ENCODE measurements at regions not wholly inside any gene's neighbourhood (a gene's known extent, or its start where the extent isn't known, plus 50 kb on each side); places are given as distances from the start of the nearest gene placed in this dataset.

DNA sequence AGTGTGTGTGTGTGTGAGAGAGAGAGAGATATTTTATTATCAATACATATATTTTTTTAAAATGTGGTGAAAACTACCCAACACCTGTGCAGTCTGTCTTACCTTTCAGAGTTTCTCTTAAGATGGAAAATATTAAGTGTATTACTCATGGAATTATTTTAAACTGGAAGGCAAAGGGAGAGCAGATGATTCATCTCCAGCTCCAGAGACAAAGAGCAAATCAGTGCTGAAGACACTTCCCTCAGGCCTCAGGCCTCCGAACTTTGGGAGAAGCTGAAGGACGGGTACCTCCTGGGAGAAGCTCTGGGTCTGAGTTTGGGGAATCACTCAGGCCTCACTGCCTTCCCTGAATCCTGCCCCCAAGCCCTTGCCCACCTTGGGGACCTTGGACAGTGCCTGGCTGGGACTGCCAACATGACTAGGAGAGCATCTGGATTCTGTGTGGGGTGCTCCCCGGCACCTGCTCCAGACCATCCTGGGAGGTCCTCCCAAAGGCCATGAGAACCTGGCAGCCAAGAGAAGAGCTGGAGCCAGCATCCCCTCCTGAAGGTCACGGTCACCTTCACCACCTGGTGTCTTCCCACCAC is 170.4 kb upstream of the UBL3 start:
- TF ChIP-seq, protein P1, sequence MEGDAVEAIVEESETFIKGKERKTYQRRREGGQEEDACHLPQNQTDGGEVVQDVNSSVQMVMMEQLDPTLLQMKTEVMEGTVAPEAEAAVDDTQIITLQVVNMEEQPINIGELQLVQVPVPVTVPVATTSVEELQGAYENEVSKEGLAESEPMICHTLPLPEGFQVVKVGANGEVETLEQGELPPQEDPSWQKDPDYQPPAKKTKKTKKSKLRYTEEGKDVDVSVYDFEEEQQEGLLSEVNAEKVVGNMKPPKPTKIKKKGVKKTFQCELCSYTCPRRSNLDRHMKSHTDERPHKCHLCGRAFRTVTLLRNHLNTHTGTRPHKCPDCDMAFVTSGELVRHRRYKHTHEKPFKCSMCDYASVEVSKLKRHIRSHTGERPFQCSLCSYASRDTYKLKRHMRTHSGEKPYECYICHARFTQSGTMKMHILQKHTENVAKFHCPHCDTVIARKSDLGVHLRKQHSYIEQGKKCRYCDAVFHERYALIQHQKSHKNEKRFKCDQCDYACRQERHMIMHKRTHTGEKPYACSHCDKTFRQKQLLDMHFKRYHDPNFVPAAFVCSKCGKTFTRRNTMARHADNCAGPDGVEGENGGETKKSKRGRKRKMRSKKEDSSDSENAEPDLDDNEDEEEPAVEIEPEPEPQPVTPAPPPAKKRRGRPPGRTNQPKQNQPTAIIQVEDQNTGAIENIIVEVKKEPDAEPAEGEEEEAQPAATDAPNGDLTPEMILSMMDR (IDR thresholded peaks at IDR 0.05; ENCODE audit: low read depth, low read length): no peak
- no peak for TF ChIP-seq EZH2phosphoT487 (IDR thresholded peaks at IDR 0.05; ENCODE audit: low read depth)
